HG03432 (cell line): ENCODE measurements at regions not wholly inside any gene's neighbourhood (a gene's known extent, or its start where the extent isn't known, plus 50 kb on each side); places are given as distances from the start of the nearest gene placed in this dataset.
"Not testable (repeated sequence)": the region's sequence is repeated elsewhere in the genome, so short reads cannot be mapped to it uniquely, and the experiment has no call there.

ENCODE experiments used
- ATAC-seq: cut with Tn5 transposase; IDR thresholded peaks from one replicate; pipeline ENCODE4 v1.9.1; 2021; ENCODE audit warnings: mild to moderate bottlenecking, moderate library complexity; ENCODE audit not compliant: unreplicated experiment

- no peak for ATAC-seq
These were observed 583.5 kb upstream of the TUSC1 start for GRCh38 chr9:26261503-26262330.

GRCh38 chr9:26260238-26260637 is 582.0 kb upstream of the TUSC1 start:
- no peak for ATAC-seq

- no peak for ATAC-seq
These were observed 569.6 kb upstream of the TUSC1 start for GRCh38 chr9:26247861-26248260.

- ATAC-seq = no peak
These were observed 566.6 kb upstream of the TUSC1 start for GRCh38 chr9:26244661-26245451.

GRCh38 chr9:26243726-26244125 is 565.5 kb upstream of the TUSC1 start:
- no peak for ATAC-seq

GRCh38 chr9:26243029-26243697 is 564.9 kb upstream of the TUSC1 start:
- no peak for ATAC-seq

- no peak for ATAC-seq
These were observed 561.8 kb upstream of the TUSC1 start for GRCh38 chr9:26240020-26240419.

- ATAC-seq = no peak
These were observed 559.0 kb upstream of the TUSC1 start for GRCh38 chr9:26237256-26237655.

GRCh38 chr9:26234865-26235264 is 556.6 kb upstream of the TUSC1 start:
- ATAC-seq = peak; percentile 56

GRCh38 chr9:26231391-26231790 is 553.1 kb upstream of the TUSC1 start:
- no peak for ATAC-seq

GRCh38 chr9:26229324-26230054 is 551.2 kb upstream of the TUSC1 start:
- ATAC-seq = no peak

- ATAC-seq = no peak
These were observed 550.0 kb upstream of the TUSC1 start for GRCh38 chr9:26228273-26228672.

- no peak for ATAC-seq
These were observed 543.0 kb upstream of the TUSC1 start for GRCh38 chr9:26221290-26221689.

- no peak for ATAC-seq
These were observed 542.1 kb upstream of the TUSC1 start for GRCh38 chr9:26220367-26220766.

GRCh38 chr9:26219961-26220360 is 541.7 kb upstream of the TUSC1 start:
- no peak for ATAC-seq

GRCh38 chr9:26216702-26217101 is 538.5 kb upstream of the TUSC1 start:
- ATAC-seq = no peak

- ATAC-seq = not testable (repeated sequence)
These were observed 536.6 kb upstream of the TUSC1 start for GRCh38 chr9:26214713-26215444.

- ATAC-seq = peak; percentile 74
These were observed 532.2 kb upstream of the TUSC1 start for GRCh38 chr9:26210338-26210851.

GRCh38 chr9:26205261-26205660 is 527.0 kb upstream of the TUSC1 start:
- no peak for ATAC-seq

GRCh38 chr9:26193237-26193636 is 515.0 kb upstream of the TUSC1 start:
- no peak for ATAC-seq
